ENCODE measurements at regions not wholly inside any gene's neighbourhood (a gene's known extent, or its start where the extent isn't known, plus 50 kb on each side); places are given as distances from the start of the nearest gene placed in this dataset.

GRCh38 chr21:38914528-38915293 is 109.0 kb downstream of the ETS2 start:
- no peak for TF ChIP-seq GATA3 (IDR thresholded peaks at IDR 0.05; ENCODE audit: low read depth, low read length)
- no peak for TF ChIP-seq GATA2 (IDR thresholded peaks at IDR 0.05; ENCODE audit: low read depth, low read length)

Measured in SH-SY5Y (cell line).